Stimulated activated CD4-positive, alpha-beta T cell treated with anti-CD3 and anti-CD28 coated beads, TNF-alpha, amount 100 ng/mL, for 4 hours (primary cell): ENCODE measurements at regions not wholly inside any gene's neighbourhood (a gene's known extent, or its start where the extent isn't known, plus 50 kb on each side); places are given as distances from the start of the nearest gene placed in this dataset.

ENCODE experiments used
- DNase-seq, 3 experiments: peaks; one replicate each; pipeline ENCODE4 v3.0.0-alpha.2; 2020; ENCODE audit warnings: low read depth in 3 of 3

- no peak for DNase-seq
These were observed 181.8 kb upstream of the DAB2 start for GRCh38 chr5:39606591-39606990.

- DNase-seq = no peak
These were observed 181.1 kb upstream of the DAB2 start for GRCh38 chr5:39605588-39606575.

- no peak for DNase-seq
These were observed 180.4 kb upstream of the DAB2 start for GRCh38 chr5:39605145-39605544.

DNA sequence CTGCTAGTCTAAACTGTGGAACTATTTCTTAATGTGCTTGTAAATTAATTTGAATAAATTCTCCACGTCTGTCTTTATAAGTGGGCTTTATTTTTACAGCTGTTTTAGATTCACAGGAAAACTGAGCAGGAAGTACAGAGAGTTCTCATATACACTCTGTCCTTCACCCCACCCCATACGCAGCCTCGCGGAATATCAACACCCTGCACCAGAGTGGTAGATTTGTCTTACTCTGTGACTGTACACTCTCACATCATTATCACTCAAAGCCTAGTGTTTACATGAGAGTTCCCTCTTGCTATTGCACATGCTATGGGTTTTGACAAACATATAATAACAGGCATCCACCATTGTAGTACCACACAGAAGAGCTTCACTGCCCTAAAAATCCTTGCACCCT lies 179.7 kb upstream of the DAB2 start:
- no peak for DNase-seq

DNA sequence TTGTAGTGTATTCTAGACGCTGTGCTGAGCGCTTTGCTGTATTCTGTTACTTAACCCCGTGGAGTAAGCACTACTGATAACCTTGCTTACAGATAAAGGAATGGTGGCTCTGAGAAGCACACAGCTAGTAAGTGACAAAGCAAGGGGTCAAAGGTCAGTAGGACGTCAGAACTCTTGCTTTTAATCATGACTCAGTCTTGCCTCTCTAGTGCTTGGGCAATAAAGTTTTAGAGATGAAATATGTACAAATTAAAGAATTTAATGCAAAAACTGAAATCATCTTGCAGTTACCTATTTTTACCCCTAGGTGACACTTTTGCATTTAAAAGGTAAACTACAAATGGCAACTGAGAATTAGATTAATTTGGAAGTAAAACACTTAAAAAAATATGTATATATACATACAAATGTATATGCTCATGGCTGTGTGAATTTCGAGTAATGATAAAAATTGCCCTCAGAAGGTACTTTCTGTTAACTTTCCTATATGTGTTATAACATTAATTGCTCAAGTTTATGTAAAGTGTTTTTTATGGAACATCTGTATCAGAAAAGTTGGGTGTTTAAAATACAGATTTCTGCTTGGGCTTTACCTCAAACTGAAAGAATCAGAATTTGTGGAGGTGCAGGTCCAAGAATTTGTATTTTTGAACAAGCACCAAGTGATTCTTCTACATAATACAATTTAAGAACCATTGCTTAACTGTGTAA lies 175.1 kb upstream of the DAB2 start:
- DNase-seq = no peak

GRCh38 chr5:39598661-39599248 lies 174.0 kb upstream of the DAB2 start:
- DNase-seq = no peak

DNA sequence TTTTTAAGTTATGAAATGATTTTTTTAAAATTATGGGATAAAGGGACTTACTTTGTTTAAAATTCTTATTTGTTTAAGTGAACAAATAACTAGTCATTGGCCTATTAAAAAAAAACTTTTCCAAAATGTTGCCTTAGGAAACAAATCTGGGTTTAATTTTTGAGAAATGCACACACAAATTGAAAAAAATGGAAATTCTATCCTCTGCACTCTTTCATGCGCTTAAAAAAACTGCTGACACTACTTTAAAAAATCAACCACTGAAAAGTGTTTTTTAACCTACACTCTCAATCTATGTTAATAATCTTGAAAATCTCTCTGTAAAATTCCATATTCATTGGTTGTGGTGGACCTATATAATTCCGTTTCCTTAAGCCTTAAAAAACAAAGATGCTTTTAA lies 163.4 kb upstream of the DAB2 start:
- no peak for DNase-seq

DNA sequence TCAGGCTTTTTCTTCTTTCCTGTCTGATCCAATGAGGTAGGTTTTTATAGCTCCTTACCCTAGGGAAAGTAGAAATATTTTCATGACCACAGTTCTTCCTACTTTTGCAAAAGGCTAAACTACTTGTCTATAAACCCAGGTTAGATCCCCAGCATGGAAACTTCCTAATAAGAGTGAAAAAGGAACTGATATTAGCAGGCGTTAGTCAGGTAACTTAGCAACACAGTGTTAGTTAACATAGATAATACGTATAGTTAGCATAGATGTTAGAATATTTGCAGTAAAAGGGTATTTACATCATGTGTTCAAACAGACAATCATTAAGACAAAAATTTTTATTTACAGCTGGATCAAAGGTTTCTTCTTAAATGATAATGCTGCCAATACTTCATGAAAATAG lies 162.9 kb upstream of the DAB2 start:
- DNase-seq = no peak

DNA sequence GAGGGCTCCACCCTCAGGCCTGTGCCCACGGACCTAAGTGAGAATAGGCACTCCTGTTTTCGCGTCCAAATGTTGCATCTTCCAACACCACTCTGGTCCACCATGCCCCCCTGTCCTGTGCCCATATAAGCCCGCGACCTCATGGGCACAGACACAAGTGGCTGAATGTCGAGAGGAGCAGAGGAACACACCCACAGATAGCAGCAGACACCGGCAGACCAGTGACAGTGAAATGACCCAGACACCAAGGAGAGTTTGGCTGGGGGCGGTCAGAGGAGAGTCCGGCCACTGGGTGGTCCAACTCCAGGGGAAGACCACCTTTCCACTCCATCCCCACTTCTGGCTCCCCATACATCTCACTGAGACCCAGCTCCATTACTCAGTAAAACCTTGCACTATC lies 161.4 kb upstream of the DAB2 start:
- DNase-seq = no peak

DNA sequence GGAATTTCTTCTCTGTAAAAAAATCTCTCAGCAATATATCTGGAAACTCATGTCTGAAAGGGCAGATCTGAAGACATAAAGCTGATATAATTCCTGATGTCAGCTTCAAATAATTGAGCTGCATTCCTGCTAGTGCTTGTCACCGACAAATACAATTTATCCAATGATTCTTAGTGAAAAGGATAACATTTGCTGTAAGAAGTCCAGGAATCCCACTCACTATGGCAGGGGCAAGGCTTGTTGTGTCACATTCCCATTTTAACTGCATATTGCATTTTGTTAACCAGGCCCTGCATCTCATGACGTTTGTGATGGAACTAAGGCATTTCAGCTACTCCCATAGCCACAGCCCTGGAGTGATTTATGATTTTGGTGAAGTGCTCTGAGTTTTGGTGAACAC lies 160.1 kb upstream of the DAB2 start:
- no peak for DNase-seq

- DNase-seq = no peak
These were observed 156.1 kb upstream of the DAB2 start for GRCh38 chr5:39580702-39581453.

GRCh38 chr5:39579750-39580149 lies 155.0 kb upstream of the DAB2 start:
- DNase-seq = no peak

DNA sequence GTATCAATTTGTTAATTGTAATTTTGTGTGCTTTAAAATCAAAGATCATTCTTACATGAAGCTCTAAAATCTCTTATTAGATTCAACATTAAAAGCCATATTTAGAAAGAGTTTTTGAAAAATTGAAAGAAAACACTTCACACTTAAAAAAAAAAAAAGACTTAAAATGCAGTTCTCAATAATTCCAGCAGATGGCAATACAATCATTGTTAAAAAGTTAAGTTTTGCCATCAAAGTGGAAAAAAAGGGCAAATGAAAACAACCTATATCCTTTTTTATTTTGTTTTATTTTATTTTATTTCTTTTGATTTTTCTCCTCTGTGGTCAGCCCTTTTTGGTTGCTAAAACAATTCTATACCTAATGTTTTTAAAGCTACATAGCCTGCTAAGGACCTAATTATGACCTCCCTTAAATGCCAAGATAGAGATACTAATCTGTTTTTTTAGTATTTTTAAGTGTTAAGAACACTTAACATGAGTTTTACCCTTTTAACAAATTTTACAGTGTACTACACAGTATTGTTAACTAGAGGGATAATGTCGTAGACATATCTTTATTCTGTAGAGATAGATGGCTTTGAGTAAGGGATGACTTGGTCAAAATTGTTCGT lies 154.2 kb upstream of the DAB2 start:
- DNase-seq = no peak

DNA sequence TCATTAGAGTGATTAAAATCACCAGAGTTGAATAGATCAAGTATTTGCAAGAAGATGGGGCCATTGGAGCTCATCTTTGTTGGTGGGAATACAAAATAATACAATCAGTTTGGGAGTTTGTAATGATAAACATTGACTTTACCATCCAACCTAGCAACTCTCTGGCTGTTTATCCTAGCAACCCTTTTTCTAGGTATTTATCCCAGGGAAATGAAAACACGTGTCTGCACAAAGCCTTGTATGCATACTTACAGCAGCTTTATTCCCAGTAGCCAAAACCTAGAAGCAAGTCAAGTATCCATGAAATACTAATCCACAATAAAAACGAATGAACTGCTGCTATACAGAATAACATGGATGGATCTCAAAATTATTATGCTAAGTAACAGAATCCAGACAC lies 152.7 kb upstream of the DAB2 start:
- no peak for DNase-seq

DNA sequence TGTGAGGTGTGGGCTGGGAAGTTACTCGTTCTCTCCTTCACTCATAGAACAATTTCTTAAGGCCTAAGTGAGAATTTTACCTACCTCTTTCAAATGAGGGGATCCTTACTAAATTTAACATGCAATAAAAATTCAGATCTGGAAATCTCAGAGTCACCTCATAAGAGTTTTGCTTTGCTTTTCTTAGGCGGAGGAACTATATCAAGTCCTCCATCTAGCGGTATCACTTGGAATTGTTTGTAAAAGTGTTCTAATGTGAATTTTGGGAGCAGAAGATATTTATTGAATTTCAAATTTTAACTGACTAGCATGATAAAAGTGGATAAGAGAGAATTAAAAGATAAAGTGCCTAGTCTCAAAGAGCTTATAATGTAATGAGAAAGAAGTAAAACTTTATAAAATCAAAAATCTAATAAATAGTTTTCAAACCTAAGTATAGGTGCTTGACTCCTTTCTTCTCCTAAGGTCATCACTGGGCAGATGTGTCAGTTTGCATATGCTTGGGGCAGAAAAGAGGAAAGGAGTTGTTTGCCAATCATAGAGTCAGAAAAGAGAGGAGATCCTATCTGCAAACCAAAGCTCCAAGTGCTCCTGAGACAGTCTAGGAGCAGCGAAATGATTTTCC lies 145.7 kb upstream of the DAB2 start:
- DNase-seq = no peak

- no peak for DNase-seq
These were observed 145.1 kb upstream of the DAB2 start for GRCh38 chr5:39569857-39570256.

DNA sequence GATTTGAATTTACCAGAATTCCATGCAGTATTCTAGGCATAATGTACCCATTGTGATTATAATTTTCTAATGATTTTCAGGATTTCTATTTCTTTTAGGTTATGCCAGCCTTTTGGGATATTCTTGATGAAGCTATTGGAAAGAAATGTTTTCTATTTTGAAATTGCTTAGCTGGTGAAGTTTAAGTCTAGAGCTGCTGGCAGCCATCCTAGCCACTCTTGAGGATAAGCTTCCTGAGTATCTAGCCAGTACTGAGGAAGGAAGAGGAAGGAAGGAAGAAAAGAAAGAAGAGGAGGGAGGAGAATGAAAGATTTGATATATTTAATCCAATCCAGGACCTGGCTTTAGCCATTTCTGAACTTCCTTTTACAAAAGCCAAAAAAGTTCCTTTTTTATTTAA lies 142.1 kb upstream of the DAB2 start:
- no peak for DNase-seq

- DNase-seq = no peak
These were observed 141.2 kb upstream of the DAB2 start for GRCh38 chr5:39566029-39566428.

DNA sequence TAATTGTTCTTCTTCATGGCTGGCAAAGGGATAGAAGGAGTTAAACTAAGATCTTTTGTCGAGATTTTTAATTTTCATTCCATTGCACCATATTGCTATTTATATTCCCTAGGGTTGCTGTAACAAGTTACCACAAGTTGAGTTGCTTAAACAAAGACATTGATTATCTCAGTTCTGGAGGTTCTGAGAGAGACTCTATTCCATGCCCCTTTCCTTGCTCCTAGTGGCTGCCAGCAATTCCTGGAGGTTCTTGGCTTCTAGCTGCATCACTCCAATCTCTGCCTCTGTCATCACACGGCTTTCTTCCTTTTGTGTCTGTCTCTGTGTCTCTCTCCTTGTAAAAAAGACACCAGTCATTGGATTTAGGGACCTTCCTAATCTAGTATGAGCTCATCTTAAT lies 136.6 kb upstream of the DAB2 start:
- no peak for DNase-seq

DNA sequence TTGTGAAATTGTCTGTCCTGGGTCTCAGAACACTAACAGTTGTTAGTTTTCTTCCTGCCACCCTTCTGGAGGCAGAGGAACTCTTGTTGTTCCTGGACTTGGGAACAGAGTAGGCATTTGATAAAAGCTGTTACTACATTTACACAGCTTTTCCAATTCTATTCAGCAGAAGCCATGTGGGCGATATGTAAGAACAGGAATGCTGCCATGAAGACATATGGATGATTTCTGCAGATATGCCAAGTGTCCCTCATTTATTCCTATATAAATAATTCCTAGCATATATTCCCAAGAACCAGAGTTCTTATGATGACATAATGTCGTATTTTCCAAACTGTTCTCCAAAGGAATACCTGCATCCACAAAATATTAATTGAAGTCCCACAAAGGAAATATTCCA lies 135.9 kb upstream of the DAB2 start:
- no peak for DNase-seq

DNA sequence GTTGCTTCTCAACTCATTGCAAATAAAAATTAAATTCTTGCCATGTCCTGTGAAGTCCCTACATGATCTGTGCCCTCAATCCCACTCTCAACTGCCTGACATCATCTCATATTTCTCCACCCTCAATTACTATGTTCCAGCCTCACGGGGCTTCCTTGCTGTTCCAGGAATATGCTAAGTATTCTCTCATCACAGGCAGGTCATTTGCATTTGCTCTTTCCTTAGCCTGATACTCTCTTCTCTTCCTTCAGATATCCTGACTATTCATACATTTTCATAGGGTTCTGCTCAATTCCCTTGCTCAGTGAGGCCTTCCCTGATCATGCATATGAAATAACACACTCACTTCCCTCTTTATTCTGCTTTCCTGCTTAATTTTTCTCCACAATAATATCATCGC lies 135.1 kb upstream of the DAB2 start:
- no peak for DNase-seq
